ENCODE measurements at regions not wholly inside any gene's neighbourhood (a gene's known extent, or its start where the extent isn't known, plus 50 kb on each side); places are given as distances from the start of the nearest gene placed in this dataset.

DNA sequence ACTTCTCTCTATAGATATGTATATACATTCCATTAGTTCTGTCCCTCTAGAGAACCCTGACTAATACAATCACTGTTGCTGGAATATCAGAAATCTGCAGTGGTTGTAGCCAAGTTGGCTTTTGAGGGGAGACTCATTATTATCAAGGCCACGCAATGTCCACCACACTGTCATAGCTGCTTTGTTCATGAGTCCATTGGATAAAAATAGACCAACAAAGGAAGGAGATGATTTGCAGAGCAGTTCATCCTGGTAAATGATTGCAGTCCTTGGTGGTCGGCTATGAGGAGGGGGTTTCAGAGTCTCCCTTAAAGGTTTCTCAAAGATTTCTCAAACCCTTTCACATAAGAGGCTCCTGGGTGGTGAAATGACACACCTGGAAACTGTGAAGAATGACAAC is 192.8 kb upstream of the ANKH start:
- Histone ChIP-seq H3K36me3 (no peaks in the 10 kb centered on the region), H3K4me1 (no peaks in the 10 kb centered on the region), H3K27ac (no peak overlapping the region), H3K27me3 (no peaks in the 10 kb centered on the region), H3K4me3 (no peak overlapping the region), H3K9me3 (no peaks in the 10 kb centered on the region)
- no peak for ATAC-seq (ENCODE audit: low FRiP score in 2 of 2)
- no peak for TF ChIP-seq POLR2A (IDR thresholded peaks at IDR 0.05)
- TF ChIP-seq POLR2AphosphoS5 (IDR thresholded peaks at IDR 0.05) = no peak
- no peak for TF ChIP-seq EP300 (IDR thresholded peaks at IDR 0.05)
- TF ChIP-seq, protein P1, sequence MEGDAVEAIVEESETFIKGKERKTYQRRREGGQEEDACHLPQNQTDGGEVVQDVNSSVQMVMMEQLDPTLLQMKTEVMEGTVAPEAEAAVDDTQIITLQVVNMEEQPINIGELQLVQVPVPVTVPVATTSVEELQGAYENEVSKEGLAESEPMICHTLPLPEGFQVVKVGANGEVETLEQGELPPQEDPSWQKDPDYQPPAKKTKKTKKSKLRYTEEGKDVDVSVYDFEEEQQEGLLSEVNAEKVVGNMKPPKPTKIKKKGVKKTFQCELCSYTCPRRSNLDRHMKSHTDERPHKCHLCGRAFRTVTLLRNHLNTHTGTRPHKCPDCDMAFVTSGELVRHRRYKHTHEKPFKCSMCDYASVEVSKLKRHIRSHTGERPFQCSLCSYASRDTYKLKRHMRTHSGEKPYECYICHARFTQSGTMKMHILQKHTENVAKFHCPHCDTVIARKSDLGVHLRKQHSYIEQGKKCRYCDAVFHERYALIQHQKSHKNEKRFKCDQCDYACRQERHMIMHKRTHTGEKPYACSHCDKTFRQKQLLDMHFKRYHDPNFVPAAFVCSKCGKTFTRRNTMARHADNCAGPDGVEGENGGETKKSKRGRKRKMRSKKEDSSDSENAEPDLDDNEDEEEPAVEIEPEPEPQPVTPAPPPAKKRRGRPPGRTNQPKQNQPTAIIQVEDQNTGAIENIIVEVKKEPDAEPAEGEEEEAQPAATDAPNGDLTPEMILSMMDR (IDR thresholded peaks at IDR 0.05) = no peak
- no peak for DNase-seq
- 73 to 78% methylated on average over 2 of the region's 2 CpGs for WGBS, 2 donors

DNA sequence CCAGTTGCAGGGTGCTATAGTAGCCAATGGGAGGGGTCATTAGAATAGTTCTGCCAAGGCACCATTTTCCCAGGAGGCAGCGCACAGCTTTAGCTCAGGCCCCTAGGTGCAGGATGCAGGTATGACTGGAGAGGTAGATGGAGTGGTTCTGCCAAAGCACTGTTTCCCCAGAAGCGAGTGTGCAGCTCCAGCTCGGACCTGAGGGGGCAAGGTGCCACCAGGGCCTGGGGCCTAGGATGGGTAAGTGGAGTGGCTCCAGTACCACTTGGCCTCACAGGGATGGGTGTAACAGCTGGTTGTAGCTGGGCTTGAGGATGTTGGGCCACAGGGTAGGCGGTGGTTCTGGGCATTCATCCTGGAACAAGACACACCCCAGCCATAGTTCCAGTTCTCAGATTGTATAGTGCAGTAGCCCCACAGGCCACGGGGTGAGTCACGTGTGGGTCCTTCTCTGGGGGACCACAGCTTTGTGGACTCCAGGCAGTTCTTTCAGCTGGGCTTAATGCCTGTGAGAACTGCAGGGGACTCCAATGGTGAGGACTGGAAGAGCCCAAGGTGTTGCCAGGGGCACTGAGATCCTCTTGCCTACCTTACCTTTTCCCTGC is 185.5 kb upstream of the ANKH start:
- no peak for DNase-seq
- no peaks in the 10 kb centered on the region for H3K9me3 ChIP-seq
- H3K36me3 ChIP-seq = no peaks in the 10 kb centered on the region
- ATAC-seq (ENCODE audit: low FRiP score in 2 of 2) = peak in 1 of 2 donors; percentile 53
- WGBS, 2 donors = 84 to 92% methylated on average over 2 to 6 of the region's 6 CpGs
- no peak overlapping the region for H3K27ac ChIP-seq
- no peaks in the 10 kb centered on the region for H3K27me3 ChIP-seq
- H3K4me3 ChIP-seq = no peak overlapping the region
- TF ChIP-seq POLR2A (IDR thresholded peaks at IDR 0.05) = no peak
- no peak for TF ChIP-seq EP300 (IDR thresholded peaks at IDR 0.05)
- no peak for TF ChIP-seq POLR2AphosphoS5 (IDR thresholded peaks at IDR 0.05)
- TF ChIP-seq, protein P1 (IDR thresholded peaks at IDR 0.05) = no peak
- no peaks in the 10 kb centered on the region for H3K4me1 ChIP-seq

DNA sequence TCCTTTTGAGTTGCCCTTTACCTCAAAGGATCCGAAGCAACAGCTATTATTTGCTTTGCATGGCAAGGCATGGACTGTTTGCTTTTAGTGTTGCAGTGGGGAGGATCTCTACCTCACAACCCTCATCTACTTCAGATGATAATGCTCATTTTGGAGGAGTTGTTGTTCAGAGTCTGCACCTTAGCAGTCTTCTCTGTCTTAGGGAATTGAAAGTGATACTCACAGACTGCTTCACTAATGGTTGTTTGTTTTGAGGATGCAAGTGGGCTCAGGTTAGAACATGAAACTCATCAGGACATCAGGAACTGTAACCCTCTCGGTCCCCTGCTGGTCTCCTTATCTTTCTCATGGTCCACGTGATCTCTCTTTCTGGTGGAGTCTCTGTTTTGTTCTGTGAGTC is 172.9 kb upstream of the ANKH start:
- no peak for ATAC-seq (ENCODE audit: low FRiP score in 2 of 2)
- H3K4me1 ChIP-seq = no peaks in the 10 kb centered on the region
- no peaks in the 10 kb centered on the region for H3K27me3 ChIP-seq
- H3K27ac ChIP-seq = no peak overlapping the region
- no peaks in the 10 kb centered on the region for H3K36me3 ChIP-seq
- 54 to 70% methylated on average over 3 of the region's 3 CpGs for WGBS, 2 donors
- no peak for DNase-seq
- H3K9me3 ChIP-seq = no peaks in the 10 kb centered on the region
- no peak for TF ChIP-seq POLR2A (IDR thresholded peaks at IDR 0.05)
- TF ChIP-seq POLR2AphosphoS5 (IDR thresholded peaks at IDR 0.05) = no peak
- TF ChIP-seq, protein P1 (IDR thresholded peaks at IDR 0.05) = no peak
- no peak for TF ChIP-seq EP300 (IDR thresholded peaks at IDR 0.05)
- H3K4me3 ChIP-seq = no peak overlapping the region

DNA sequence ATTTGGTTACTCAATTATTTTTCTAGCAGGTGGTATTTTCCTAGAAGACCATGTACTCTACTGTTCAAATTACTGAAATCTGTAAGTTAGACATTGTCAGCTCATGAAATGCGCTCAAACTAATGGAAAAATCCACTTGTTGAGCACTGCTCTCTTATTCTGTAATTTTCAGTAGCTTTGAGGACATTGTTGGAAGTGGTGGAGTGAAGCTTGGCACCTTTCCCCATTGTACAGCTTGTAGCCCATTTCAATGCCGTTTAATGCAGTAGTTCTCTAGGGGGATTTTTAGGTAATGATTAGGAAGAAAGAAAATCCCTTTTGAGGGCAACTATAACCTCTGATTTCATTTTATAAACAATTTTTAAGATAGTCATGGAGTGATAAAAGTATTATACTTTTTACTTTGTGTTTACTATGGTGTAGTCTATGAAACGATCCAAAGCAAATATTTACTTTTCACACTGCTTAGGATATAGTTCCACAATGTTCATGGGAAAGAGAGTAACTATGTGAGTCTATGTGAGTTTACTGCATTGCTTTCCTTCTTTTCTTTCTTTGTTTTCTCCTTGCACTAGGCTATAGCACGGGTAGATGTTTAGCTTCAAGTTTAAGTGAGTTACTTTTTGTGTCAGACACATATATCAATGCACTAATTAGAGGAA is 165.8 kb upstream of the ANKH start:
- DNase-seq (no peak), ATAC-seq (ENCODE audit: low FRiP score in 2 of 2) (no peak)
- Histone ChIP-seq H3K27ac (no peak overlapping the region), H3K4me1 (no peaks in the 10 kb centered on the region), H3K9me3 (peaks cover 0 to 10% (median 1%) of the 10 kb centered on the region in 4 donors), H3K27me3 (no peaks in the 10 kb centered on the region), H3K36me3 (no peaks in the 10 kb centered on the region), H3K4me3 (no peak overlapping the region)
- 52 to 59% methylated on average over 4 of the region's 4 CpGs for WGBS, 2 donors
- TF ChIP-seq, protein P1 (IDR thresholded peaks at IDR 0.05) = no peak
- TF ChIP-seq POLR2A (IDR thresholded peaks at IDR 0.05) = no peak

DNA sequence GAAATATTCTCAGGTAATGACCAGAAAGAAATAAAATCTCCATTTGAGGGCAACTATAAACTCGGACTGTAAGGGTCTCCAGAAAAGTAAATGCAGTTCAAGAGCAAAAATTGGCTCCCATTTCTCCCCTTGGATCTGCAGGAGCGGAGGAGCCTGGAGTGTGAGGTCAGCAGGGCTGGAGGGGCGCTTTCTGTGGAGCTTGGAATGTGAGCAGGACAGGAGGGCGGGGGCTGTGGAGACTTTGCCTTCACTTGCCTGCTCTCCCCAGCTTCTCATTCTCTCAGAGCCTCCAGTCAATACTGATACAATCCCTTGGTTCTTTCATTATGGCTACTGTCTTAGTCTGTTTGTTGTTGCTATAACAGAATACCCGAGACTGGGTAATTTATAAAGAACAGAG is 162.8 kb upstream of the ANKH start:
- H3K9me3 ChIP-seq = peaks cover 0 to 10% (median 1%) of the 10 kb centered on the region in 4 donors
- H3K4me3 ChIP-seq = no peak overlapping the region
- 85 to 86% methylated on average over 5 of the region's 5 CpGs for WGBS, 2 donors
- TF ChIP-seq EP300 (IDR thresholded peaks at IDR 0.05) (no peak), POLR2AphosphoS5 (IDR thresholded peaks at IDR 0.05) (no peak), POLR2A (IDR thresholded peaks at IDR 0.05) (no peak)
- TF ChIP-seq, protein P1 (IDR thresholded peaks at IDR 0.05) = no peak
- no peak overlapping the region for H3K27ac ChIP-seq
- no peaks in the 10 kb centered on the region for H3K36me3 ChIP-seq
- DNase-seq (no peak), ATAC-seq (ENCODE audit: low FRiP score in 2 of 2) (no peak)
- no peaks in the 10 kb centered on the region for H3K4me1 ChIP-seq
- H3K27me3 ChIP-seq = no peaks in the 10 kb centered on the region

All from upper lobe of left lung (tissue), 6 donors.